ENCODE measurements at regions not wholly inside any gene's neighbourhood (a gene's known extent, or its start where the extent isn't known, plus 50 kb on each side); places are given as distances from the start of the nearest gene placed in this dataset.

- POLR2A ChIA-PET: interaction anchor here (0.7 to 9.3 kb wide), 27 partner anchors 9 to 171 kb away, joined by 3 to 260 read pairs (median 4); partner anchors contain the start of gene GLUL
- Histone ChIP-seq H3K9me3 (ENCODE audit: low read length) (no peaks in the 10 kb centered on the region), H3K36me3 (replicated peaks in 1 of 2; ENCODE audit: control insufficient read depth in 1 of 2, insufficient read depth in 2 of 2, low read length in 2 of 2) (no peaks in the 10 kb centered on the region), H3K9ac (ENCODE audit: insufficient read depth, low read depth, low read length) (peak overlapping the region; percentile 84), H3K79me2 (ENCODE audit: insufficient read depth, low read length) (no peaks in the 10 kb centered on the region), H3K4me1 (ENCODE audit: insufficient read depth, low read length) (peaks cover 96% of the 10 kb centered on the region), H3K27ac (ENCODE audit: extremely low read length, insufficient read depth, low read length) (peak overlapping the region; percentile 97), H3K4me3 (replicated peaks in 1 of 3; ENCODE audit: insufficient read depth in 1 of 3, low read depth in 2 of 3, low read length in 3 of 3) (peak overlapping the region; percentile 11 to 56 (median 41); a peak in 4 of 6 replicates), H4K20me1 (ENCODE audit: insufficient read depth, low read length) (no peaks in the 10 kb centered on the region), H3K27me3 (ENCODE audit: control insufficient read depth in 1 of 2, insufficient read depth in 2 of 2, low read length in 2 of 2) (no peaks in the 10 kb centered on the region), H2AFZ (ENCODE audit: low read length) (no peak overlapping the region), H3K4me2 (ENCODE audit: low read depth, low read length) (peak overlapping the region; percentile 85)
- BruUV-seq (replicated peaks): TSS peak; percentile 71
- CTCF ChIA-PET (ENCODE audit: low intra/inter-chr PET ratio, low total read pairs): no interaction called here
- FAIRE-seq: peak; percentile 88
- DNase-seq (ENCODE audit: low spot score): peak; percentile 87
- peak; percentile 70 for ATAC-seq
- WGBS (ENCODE audit: low lambda C conversion rate): 0% methylated on average over 2 of the region's 3 CpGs
- in situ Hi-C loops (cut with HindIII; ENCODE audit: extremely low pct_ligation_motif_present, low pct_unique_long_range_greater_than_20kb) (no loop called here), intact Hi-C loops (cut with micrococcal nuclease; ENCODE audit: unreplicated experiment) (no loop called here)
- TF ChIP-seq HOXA3 (CRISPR knock-in tag; IDR thresholded peaks at IDR 0.05): peak; percentile 62; the same call in 1 of the 2 replicates
- no peak for TF ChIP-seq DPF2 (CRISPR knock-in tag; IDR thresholded peaks at IDR 0.05; ENCODE audit: borderline replicate concordance, low read depth)
- 0 out of 2 replicates have a peak, but pooled peaks have one; percentile 34 for TF ChIP-seq ZNF580 (CRISPR knock-in tag; IDR thresholded peaks at IDR 0.05; ENCODE audit: borderline replicate concordance, low read depth)
- no peak for TF ChIP-seq ZNF513 (CRISPR knock-in tag; conservative IDR thresholded peaks at IDR 0.05)
- 0 out of 2 replicates have a peak, but pooled peaks have one; percentile 38 for TF ChIP-seq ZNF691 (CRISPR knock-in tag; IDR thresholded peaks at IDR 0.05; ENCODE audit: borderline replicate concordance, low read depth)
- no peak for TF ChIP-seq ZBTB42 (CRISPR knock-in tag; IDR thresholded peaks at IDR 0.05)
- 0 out of 2 replicates have a peak, but pooled peaks have one; percentile 17 for TF ChIP-seq IRF2 (CRISPR knock-in tag; IDR thresholded peaks at IDR 0.05)
- peak; percentile 80 for TF ChIP-seq ZNF501 (CRISPR knock-in tag; IDR thresholded peaks at IDR 0.05)
- TF ChIP-seq ZNF574 (CRISPR knock-in tag; IDR thresholded peaks at IDR 0.05): no peak
- peak; percentile 84; the same call in 1 of the 2 replicates for TF ChIP-seq HMG20A (CRISPR knock-in tag; IDR thresholded peaks at IDR 0.05; ENCODE audit: borderline replicate concordance)
- peak; percentile 35; the same call in 1 of the 2 replicates for TF ChIP-seq ZNF224 (CRISPR knock-in tag; IDR thresholded peaks at IDR 0.05)
- peak; percentile 89 for TF ChIP-seq PPARG (CRISPR knock-in tag; conservative IDR thresholded peaks at IDR 0.05)
- TF ChIP-seq RARG (CRISPR knock-in tag; IDR thresholded peaks at IDR 0.05; ENCODE audit: low read depth): no peak
- TF ChIP-seq EP300 (IDR thresholded peaks at IDR 0.05; ENCODE audit: low read depth in 2 of 2, low read length in 2 of 2): peak in 1 of 2 experiments; percentile 95; a peak in 2 of 4 replicates
- TF ChIP-seq EP300 (CRISPR knock-in tag; IDR thresholded peaks at IDR 0.05; ENCODE audit: borderline replicate concordance): peak; percentile 27; the same call in 1 of the 2 replicates
- TF ChIP-seq ATM (IDR thresholded peaks at IDR 0.05; ENCODE audit: borderline replicate concordance): no peak
- TF ChIP-seq POGZ (CRISPR knock-in tag; IDR thresholded peaks at IDR 0.05): peak; percentile 54; the same call in 1 of the 2 replicates
Measured at GRCh38 chr1:182291584-182292192, 99.9 kb downstream of the GLUL start.
